ENCODE measurements at regions not wholly inside any gene's neighbourhood (a gene's known extent, or its start where the extent isn't known, plus 50 kb on each side); places are given as distances from the start of the nearest gene placed in this dataset.

DNA sequence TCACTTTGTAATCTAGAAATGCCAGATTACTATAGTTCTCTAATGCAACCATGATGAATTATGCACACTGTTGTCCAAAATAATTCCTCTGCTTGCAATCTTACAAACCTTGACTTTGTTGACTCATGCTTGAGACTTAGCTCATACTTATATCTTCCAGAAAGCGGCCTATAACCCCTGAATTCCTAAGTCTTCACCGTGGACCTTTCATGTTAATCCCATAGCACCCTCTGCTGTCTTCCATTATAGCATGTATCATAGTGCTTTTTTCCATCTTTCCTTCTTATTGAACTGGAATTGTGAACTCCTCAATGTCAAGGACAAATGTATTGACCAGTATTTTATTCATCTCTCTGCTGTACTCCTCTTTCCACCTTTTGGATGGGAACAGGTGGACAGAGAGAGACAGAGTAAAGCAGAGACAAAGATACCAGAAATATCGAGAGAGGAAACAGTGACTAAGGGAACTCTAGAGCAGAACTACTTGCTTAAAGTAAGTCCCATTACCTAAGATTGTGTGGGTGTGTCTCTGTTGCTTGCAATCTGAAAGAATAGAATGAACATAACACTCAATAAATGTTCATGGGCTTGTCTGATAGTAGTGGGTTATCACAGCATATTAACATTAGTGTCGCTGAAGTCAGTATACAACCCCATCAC lies 110.0 kb downstream of the LURAP1L start:
- ATAC-seq (ENCODE audit: insufficient read depth, low FRiP score): peak; percentile 64
- H3K27ac ChIP-seq (ENCODE audit: low read depth in 1 of 2, low read length in 1 of 2): no peak overlapping the region
- H3K9ac ChIP-seq (ENCODE audit: insufficient read depth in 1 of 2, low read length in 2 of 2): no peak overlapping the region
- TF ChIP-seq, protein P1, sequence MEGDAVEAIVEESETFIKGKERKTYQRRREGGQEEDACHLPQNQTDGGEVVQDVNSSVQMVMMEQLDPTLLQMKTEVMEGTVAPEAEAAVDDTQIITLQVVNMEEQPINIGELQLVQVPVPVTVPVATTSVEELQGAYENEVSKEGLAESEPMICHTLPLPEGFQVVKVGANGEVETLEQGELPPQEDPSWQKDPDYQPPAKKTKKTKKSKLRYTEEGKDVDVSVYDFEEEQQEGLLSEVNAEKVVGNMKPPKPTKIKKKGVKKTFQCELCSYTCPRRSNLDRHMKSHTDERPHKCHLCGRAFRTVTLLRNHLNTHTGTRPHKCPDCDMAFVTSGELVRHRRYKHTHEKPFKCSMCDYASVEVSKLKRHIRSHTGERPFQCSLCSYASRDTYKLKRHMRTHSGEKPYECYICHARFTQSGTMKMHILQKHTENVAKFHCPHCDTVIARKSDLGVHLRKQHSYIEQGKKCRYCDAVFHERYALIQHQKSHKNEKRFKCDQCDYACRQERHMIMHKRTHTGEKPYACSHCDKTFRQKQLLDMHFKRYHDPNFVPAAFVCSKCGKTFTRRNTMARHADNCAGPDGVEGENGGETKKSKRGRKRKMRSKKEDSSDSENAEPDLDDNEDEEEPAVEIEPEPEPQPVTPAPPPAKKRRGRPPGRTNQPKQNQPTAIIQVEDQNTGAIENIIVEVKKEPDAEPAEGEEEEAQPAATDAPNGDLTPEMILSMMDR (IDR thresholded peaks at IDR 0.05; ENCODE audit: control extremely low read depth, extremely low read depth): peak; percentile 12
- no peak overlapping the region for H3K4me3 ChIP-seq
- WGBS, 2 donors: 55 to 73% methylated on average over 4 of the region's 4 CpGs
- no peaks in the 10 kb centered on the region for H3K27me3 ChIP-seq (ENCODE audit: control insufficient read depth in 3 of 3, insufficient read depth in 3 of 3, low read length in 2 of 3)
- DNase-seq: peak in 1 of 3 donors; percentile 36
- H3K36me3 ChIP-seq (ENCODE audit: control insufficient read depth in 4 of 4, insufficient read depth in 4 of 4, low read length in 4 of 4): no peaks in the 10 kb centered on the region
- peaks cover 0 to 3% (median 0%) of the 10 kb centered on the region in 4 donors for H3K9me3 ChIP-seq (ENCODE audit: control insufficient read depth in 4 of 4, insufficient read depth in 3 of 4, low read length in 3 of 4)
- H3K4me1 ChIP-seq (ENCODE audit: control insufficient read depth in 5 of 5, insufficient read depth in 5 of 5, low read length in 5 of 5): peaks cover 0 to 24% (median 4%) of the 10 kb centered on the region in 5 donors

DNA sequence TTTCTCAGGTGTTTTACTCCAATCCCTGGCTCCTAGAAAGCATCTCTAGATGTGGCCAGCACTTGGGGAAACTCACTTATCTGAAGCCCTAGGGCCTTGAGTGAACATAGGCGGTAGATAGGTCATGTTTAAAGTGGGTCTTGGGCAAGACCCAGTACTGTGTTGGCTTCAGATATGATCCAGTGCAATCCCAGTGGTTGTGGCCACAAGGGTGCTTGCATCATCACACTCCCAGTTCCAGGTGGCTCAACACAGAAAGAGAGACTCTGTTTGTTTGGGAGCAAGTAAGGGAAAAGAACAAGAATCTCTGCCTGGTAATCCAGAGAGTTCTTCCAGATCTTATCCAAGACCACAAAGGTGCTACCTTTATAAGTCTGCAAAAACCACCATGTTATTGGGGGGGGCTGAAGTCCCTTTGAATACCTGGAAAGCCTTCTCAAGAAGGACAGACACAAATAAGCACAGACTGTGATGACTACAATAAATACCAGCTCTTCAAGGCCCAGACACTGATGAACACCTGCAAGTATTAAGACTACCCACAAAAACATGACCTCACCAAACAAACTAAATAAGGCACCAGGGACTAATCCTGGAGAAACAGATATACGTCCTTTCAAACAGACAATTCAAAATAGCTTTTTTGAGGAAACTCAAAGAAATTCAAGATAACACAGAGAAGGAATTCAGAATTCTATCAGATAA lies 114.7 kb downstream of the LURAP1L start:
- TF ChIP-seq, protein P1 (IDR thresholded peaks at IDR 0.05; ENCODE audit: control extremely low read depth, extremely low read depth): no peak
- ATAC-seq (ENCODE audit: insufficient read depth, low FRiP score) (no peak), DNase-seq (no peak)
- Histone ChIP-seq H3K4me1 (ENCODE audit: control insufficient read depth in 5 of 5, insufficient read depth in 5 of 5, low read length in 5 of 5) (no peaks in the 10 kb centered on the region), H3K27ac (ENCODE audit: low read depth in 1 of 2, low read length in 1 of 2) (no peak overlapping the region), H3K27me3 (ENCODE audit: control insufficient read depth in 3 of 3, insufficient read depth in 3 of 3, low read length in 2 of 3) (no peaks in the 10 kb centered on the region), H3K36me3 (ENCODE audit: control insufficient read depth in 4 of 4, insufficient read depth in 4 of 4, low read length in 4 of 4) (no peaks in the 10 kb centered on the region), H3K9me3 (ENCODE audit: control insufficient read depth in 4 of 4, insufficient read depth in 3 of 4, low read length in 3 of 4) (peaks cover 0 to 3% (median 0%) of the 10 kb centered on the region in 4 donors), H3K9ac (ENCODE audit: insufficient read depth in 1 of 2, low read length in 2 of 2) (no peak overlapping the region), H3K4me3 (no peak overlapping the region)
- 86 to 88% methylated on average over 2 of the region's 2 CpGs for WGBS, 2 donors

DNA sequence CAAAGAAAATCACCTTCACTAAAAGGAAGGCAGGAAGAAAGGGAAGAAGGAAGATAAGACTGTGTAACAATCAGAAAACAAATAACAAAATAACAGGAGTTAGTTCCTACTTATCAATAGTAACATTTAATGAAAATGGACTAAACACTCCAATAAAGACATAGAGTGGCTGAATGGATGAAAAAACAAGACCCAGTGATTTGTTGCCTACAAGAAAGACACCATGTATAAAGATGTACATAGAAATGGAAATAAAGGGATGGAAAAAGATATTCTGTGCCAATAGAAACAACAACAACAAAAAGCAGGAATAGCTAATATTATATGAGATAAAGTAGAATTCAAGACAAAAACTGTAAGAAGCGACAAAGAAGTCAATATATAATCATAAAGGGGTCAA lies 116.8 kb downstream of the LURAP1L start:
- Histone ChIP-seq H3K4me3 (no peak overlapping the region), H3K27ac (ENCODE audit: low read depth in 1 of 2, low read length in 1 of 2) (no peak overlapping the region), H3K27me3 (ENCODE audit: control insufficient read depth in 3 of 3, insufficient read depth in 3 of 3, low read length in 2 of 3) (no peaks in the 10 kb centered on the region), H3K36me3 (ENCODE audit: control insufficient read depth in 4 of 4, insufficient read depth in 4 of 4, low read length in 4 of 4) (no peaks in the 10 kb centered on the region), H3K9me3 (ENCODE audit: control insufficient read depth in 4 of 4, insufficient read depth in 3 of 4, low read length in 3 of 4) (peaks cover 0 to 3% (median 0%) of the 10 kb centered on the region in 4 donors), H3K4me1 (ENCODE audit: control insufficient read depth in 5 of 5, insufficient read depth in 5 of 5, low read length in 5 of 5) (no peaks in the 10 kb centered on the region), H3K9ac (ENCODE audit: insufficient read depth in 1 of 2, low read length in 2 of 2) (no peak overlapping the region)
- DNase-seq: no peak
- 82 to 97% methylated on average over 1 of the region's 1 CpG for WGBS, 2 donors
- no peak for ATAC-seq (ENCODE audit: insufficient read depth, low FRiP score)
- TF ChIP-seq, protein P1 (IDR thresholded peaks at IDR 0.05; ENCODE audit: control extremely low read depth, extremely low read depth): no peak

Data from lung (tissue), 11 donors.